ENCODE measurements at regions not wholly inside any gene's neighbourhood (a gene's known extent, or its start where the extent isn't known, plus 50 kb on each side); places are given as distances from the start of the nearest gene placed in this dataset.
"Not testable (repeated sequence)": the region's sequence is repeated elsewhere in the genome, so short reads cannot be mapped to it uniquely, and the experiment has no call there.

DNA sequence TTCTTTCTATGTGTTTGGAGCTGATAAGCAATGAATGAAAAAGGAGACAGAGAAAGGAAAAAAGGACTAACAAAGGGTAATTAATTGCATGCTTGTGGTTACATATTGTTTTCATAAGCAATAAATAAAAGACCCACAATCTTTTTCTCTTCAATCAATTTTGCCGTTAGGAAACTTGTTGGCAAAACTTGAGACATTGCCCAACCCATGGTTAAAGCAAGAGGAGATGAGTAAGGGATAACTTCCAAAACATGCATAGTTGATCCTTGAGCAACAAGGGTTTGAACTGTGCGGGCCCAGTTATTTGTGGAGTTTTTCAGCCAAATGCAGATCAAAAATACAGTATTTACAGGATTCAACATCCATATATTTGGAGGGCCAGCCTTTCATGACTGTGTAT lies 572.4 kb downstream of the AMY1C start:
- DNase-seq, result no peak

GRCh38 chr1:104329278-104329677 lies 579.6 kb downstream of the AMY1C start:
- DNase-seq, result no peak

GRCh38 chr1:104331763-104332162 lies 582.1 kb downstream of the AMY1C start:
- DNase-seq, result no peak

GRCh38 chr1:104337927-104338326 lies 588.2 kb downstream of the AMY1C start:
- DNase-seq, result not testable (repeated sequence)

GRCh38 chr1:104341944-104342343 lies 592.2 kb downstream of the AMY1C start:
- DNase-seq, result no peak

DNA sequence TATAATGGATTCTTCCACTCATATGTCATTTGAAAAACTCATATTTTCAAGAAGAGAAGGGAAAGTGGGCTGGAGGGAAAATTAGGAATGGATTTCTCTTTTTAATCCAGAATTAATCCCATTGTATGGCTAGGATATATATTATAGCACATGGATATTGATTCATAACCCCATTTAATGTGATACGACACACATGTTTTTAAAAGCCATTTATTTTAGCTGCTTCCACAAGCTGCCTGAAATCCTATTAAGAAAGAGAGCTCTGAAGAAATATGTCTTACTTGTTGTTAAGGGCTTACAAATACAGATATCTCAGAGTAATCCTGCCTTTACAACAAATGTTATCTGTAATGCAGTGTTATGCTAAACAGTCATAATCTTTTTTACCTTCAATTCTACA lies 598.6 kb downstream of the AMY1C start:
- DNase-seq, result no peak

- no peak for DNase-seq
Observed at GRCh38 chr1:104353580-104353979, 603.9 kb downstream of the AMY1C start.

DNA sequence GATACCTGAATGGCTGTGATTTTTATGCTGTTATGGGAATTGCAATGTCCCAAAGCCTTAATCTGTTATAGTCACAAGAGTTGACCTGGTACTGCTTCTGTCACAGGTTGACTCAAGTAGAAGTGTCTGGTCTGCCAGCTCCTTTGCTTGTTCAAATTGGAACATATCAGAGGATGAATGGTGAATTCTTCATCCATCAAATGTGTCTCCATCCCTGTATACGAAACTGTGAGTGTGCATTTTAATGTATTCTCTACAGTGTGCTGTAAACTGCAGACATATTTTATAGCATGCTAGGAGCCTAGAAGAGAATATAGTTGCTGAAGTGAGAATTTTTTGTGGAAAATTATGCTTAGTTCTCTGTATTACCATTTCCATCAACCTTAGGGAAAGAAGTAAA lies 608.4 kb downstream of the AMY1C start:
- DNase-seq, result no peak

GRCh38 chr1:104358621-104359020 lies 608.9 kb downstream of the AMY1C start:
- DNase-seq, result no peak

DNA sequence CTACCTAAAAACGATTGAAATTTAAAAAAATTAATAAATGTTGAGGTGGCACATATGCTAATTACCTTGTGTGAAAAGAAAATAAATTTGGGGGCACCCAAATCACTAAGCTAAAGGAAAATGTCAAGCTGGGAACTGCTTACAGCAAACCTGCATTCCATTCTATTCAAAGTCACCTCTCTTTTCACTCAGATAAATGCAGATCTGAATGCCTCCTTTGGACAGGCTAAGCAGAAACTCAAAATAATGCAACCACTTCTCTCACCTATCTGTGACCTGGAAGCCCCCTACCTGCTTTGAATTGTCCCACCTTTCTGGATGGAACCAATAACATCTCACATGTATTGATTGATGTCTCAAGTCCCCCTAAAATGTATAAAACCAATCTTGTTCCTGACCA lies 628.7 kb downstream of the AMY1C start:
- DNase-seq, result no peak

- DNase-seq, result no peak
Observed at GRCh38 chr1:104380003-104380402, 630.3 kb downstream of the AMY1C start.

DNA sequence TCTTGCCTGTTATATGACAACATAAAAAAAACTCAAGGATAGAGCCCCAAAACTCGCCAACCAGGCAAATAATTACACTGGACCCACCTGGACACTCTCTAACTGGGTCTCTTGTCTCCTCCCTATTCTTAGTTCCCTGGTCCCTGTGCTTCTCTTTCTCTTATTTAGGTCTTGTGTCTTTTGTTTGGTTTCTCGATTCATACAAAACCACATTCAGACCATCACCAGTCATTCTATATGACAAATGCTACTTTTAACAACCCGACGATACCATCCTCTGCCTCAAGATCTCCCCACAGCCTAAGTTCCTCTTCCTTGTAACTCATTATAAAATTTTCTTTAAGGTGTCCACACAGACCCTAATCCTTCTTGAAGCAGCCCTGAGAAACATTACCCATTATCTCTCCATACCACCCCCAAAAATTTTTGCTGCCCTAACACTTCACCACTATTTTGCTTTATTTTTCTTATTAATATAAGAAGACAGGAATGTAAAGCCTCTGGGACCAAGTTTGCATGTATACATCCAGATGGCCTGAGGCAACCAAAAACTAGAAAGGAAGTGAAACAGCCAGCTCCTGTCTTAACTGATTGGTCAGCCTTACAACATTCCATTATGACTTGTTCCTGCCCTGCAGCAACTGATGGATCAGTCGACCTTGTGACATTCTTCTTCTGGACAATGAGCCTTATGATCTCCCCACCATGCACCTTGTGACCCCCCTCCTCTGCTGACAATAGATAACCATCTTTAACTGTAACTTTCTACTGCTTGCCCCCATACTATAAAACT lies 638.2 kb downstream of the AMY1C start:
- DNase-seq, result no peak

DNA sequence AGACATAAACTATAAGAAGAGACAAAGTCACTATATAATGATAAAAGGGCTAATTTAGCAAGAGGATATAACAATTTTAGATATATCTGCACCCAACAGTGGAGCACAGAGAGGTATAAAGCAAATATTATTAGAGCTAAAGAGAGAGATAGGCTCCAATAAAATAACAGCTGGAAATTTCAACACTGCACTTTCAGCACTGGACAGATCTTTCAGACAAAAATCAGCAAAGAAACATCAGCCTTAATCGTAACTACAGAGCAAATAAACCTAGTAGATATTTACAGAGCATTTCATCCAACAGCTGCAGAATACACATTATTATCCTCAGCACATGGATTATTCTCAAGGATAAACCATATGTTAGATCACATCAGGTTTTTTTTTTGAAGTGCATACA lies 642.9 kb downstream of the AMY1C start:
- DNase-seq, result no peak

GRCh38 chr1:104402178-104402577 lies 652.5 kb downstream of the AMY1C start:
- no peak for DNase-seq

DNA sequence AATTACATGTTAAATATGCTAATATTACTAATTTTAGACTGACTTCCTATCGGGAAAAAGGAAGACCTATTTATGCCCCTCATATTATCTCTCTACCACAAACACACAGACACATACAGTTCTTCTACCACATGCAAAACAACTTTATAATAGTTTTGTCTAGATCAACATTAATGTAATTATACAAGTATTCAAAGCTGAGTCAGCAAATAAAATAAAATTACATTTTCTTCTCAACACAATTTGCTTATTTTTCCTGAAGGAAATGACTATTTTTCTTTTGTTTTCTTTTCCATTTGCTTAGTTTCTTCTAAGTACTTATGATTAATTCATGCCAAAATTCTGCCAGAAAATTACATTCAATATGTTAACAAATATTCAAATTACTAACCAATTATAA lies 654.2 kb downstream of the AMY1C start:
- DNase-seq, result no peak

DNA sequence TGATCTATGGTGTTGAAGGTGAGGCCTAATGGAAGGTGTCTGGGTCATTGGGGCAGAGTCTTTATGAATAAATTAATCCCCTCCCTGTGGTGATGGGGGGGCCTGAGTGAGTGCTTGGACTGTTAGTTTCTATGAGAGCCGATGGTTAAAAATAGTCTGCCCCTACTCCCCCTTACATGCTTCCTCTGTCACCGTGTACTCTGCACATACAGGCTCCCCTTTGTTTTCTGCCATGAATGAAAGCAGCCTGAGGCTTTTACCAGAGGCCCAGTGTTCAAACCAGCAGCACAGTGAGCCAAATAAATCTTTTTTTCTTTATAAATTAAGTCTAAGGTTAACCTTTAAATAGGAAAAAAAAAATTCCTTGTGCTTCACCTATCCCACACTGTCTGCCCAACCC lies 657.0 kb downstream of the AMY1C start:
- DNase-seq, result no peak

GRCh38 chr1:104408268-104408667 lies 658.6 kb downstream of the AMY1C start:
- DNase-seq, result no peak

DNA sequence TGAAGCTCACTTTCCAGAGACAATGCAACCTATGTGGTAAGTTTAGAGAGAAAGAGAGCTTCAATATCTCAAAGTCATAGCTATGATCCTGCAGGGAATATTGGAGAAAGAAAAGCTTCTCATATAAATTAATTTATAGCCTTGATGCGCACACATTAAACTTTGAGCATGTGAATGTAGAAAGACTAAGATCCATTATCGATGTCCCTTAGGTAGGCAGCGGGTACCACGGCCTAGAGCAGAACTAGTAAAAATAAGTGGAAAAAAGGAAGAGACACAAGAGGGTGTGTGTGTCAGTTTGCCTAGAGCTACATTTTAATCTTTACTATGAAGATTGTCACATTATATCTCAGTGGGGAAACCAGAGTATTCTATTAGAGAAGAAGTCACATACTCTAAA lies 685.6 kb downstream of the AMY1C start:
- no peak for DNase-seq

- no peak for DNase-seq
Observed at GRCh38 chr1:104440011-104440410, 690.3 kb downstream of the AMY1C start.

- DNase-seq, result no peak
Observed at GRCh38 chr1:104456724-104457123, 707.0 kb downstream of the AMY1C start.

DNA sequence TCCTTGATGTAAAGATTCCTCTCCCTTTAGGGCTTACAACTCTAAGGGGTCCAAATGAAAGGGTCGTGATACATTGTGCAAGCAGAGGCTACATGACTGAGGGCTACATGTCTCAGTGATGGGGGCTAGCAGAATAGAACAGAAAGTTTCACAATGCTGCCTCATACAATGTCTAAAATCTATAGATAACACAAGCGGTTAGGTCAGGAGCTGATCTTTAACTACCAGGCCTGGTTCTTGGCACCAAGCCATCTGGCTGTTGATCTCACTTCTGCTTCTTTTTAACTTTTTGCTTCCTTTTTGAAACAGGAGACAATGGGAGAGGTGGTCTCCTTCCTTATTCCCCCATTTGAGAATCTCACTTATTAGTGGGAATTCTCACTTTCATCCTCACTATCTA lies 710.2 kb downstream of the AMY1C start:
- no peak for DNase-seq

GRCh38 chr1:104460880-104461279 lies 711.2 kb downstream of the AMY1C start:
- no peak for DNase-seq

DNA sequence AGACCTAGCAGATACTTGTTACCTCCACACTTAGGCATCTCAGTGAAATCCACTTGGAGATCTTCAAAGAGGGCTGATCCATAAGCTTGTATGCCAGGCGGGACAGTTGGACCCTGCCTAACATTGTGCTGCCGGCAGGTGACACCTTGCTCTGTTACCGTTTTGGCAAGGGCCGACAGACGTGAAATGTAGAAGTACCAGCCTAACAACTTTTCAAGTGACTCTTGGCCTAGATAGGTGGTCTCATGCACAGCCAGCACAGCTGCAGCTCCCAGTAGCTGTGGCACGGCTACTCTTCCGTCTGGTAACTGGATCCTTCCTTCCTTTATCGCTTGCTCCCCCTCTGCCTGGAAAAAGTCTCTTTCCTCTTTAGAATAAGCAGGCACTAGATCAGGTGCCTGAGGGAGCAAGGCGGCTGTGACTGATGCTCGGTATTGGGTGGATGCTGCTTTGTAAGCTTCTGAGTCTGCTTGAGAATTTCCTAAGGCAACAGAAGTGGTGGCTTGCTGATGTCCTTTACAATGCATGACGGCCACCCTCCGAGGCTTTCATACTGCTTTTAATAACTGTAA lies 713.5 kb downstream of the AMY1C start:
- no peak for DNase-seq

DNA sequence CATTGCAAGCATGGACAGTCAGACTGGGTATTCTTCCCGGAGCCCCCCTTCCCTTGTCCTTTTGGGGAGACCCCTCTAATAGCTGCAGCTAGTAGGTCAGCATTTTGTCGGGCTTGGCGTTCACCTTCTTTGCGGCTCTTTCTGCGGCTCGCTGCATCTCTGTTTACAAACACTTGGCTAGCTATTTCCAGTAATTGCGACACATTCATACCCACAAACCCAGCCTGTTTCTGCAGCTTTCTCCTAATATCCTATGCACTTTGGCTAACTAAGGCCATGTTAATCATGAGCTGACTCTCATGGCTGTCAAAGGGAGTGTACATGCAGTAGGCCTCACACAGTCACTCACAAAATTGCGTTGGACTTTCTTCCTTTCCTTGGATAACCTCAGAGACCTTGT lies 716.4 kb downstream of the AMY1C start:
- DNase-seq, result no peak
